ENCODE measurements at regions not wholly inside any gene's neighbourhood (a gene's known extent, or its start where the extent isn't known, plus 50 kb on each side); places are given as distances from the start of the nearest gene placed in this dataset.

DNA sequence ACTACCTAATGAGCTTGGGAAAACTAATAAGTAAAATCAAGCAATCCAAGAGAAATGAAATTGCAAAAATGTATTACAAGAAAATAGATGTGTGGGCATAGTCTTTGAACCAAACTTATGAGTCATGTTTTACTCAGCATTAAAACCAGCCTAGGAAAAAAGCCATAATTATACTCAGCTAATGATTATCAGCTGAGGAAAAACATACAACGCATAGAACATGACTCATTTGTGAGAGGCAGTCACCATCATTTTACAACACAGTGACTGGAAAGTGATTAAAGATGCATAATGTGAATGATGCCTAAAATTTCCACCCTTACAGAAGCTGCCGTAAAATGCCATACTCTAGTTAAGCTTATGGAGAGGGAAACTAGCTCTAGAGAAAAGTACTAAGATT lies 238.0 kb upstream of the EOMES start:
- no peak overlapping the region for H3K4me3 ChIP-seq (ENCODE audit: low read depth, low read length)
- DNase-seq (ENCODE audit: low read depth) = no peak
- TF ChIP-seq, protein P1, sequence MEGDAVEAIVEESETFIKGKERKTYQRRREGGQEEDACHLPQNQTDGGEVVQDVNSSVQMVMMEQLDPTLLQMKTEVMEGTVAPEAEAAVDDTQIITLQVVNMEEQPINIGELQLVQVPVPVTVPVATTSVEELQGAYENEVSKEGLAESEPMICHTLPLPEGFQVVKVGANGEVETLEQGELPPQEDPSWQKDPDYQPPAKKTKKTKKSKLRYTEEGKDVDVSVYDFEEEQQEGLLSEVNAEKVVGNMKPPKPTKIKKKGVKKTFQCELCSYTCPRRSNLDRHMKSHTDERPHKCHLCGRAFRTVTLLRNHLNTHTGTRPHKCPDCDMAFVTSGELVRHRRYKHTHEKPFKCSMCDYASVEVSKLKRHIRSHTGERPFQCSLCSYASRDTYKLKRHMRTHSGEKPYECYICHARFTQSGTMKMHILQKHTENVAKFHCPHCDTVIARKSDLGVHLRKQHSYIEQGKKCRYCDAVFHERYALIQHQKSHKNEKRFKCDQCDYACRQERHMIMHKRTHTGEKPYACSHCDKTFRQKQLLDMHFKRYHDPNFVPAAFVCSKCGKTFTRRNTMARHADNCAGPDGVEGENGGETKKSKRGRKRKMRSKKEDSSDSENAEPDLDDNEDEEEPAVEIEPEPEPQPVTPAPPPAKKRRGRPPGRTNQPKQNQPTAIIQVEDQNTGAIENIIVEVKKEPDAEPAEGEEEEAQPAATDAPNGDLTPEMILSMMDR (IDR thresholded peaks at IDR 0.05; ENCODE audit: insufficient read depth, low read depth, low read length) = no peak

DNA sequence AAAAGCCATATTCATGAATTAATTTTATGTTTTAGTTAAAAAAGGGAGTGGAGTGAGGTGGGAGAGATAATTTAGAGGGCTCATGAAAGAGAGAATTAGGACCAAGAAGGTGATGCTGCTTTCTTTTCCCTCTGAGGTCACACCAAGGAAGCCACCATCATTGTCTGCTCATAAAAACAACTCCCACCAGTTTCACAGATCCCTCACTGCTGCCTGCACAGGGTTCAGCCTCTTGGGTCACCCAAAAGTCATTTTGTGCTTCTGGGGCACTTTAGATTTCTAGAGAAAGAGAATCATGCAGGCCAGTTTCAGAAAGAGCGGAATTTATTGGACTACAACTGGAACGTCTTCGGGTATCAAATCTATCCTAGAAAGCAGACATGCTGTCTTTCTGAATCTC lies 241.4 kb upstream of the EOMES start:
- TF ChIP-seq, protein P1 (IDR thresholded peaks at IDR 0.05; ENCODE audit: insufficient read depth, low read depth, low read length) = no peak
- no peak overlapping the region for H3K4me3 ChIP-seq (ENCODE audit: low read depth, low read length)
- DNase-seq (ENCODE audit: low read depth) = no peak

DNA sequence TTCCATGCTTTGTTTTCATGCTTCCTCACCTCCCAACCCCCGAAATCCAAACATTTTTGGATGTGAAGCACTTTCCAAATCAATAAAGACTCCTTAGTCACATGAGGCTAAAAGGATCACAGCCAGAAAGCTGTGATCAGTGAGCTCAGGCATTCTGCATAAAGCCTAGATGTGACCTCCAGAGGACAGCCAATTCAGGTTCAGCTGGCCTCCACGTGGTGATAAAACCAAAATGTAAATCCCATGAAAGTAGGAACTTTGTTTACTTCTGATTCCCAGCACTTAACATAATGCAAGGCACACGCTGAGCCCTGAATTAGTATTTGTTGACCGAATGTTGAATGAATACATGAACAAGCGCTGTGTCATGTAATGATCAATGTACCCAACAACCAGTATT lies 249.5 kb upstream of the EOMES start:
- TF ChIP-seq, protein P1 (IDR thresholded peaks at IDR 0.05; ENCODE audit: insufficient read depth, low read depth, low read length) = no peak

DNA sequence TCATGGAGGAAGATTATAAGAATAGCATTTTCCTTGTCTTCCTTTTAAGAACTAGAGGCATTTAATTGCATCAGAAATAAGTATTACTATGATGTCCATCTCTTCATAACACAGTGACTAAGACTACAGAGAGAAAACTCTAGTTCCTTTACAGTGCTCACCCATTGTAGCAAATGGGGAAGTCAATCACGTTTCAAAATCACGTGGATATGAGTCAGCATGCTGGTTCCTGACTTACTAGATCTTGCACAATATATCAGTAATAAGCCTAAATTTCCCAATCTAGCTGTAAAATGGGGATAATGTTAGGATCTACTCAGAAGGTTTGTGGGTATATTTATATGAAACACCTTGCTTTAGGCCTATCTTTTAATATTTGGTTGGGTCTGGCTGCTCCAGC lies 254.8 kb upstream of the EOMES start:
- TF ChIP-seq, protein P1 (IDR thresholded peaks at IDR 0.05; ENCODE audit: insufficient read depth, low read depth, low read length) = no peak
- no peak overlapping the region for H3K4me3 ChIP-seq (ENCODE audit: low read depth, low read length)
- peak; percentile 5 for DNase-seq (ENCODE audit: low read depth)

More for the DNA sequence above, 249.5 kb upstream of the EOMES start:
- no peak for DNase-seq (ENCODE audit: low read depth)
- H3K4me3 ChIP-seq (ENCODE audit: low read depth, low read length) = no peak overlapping the region

DNA sequence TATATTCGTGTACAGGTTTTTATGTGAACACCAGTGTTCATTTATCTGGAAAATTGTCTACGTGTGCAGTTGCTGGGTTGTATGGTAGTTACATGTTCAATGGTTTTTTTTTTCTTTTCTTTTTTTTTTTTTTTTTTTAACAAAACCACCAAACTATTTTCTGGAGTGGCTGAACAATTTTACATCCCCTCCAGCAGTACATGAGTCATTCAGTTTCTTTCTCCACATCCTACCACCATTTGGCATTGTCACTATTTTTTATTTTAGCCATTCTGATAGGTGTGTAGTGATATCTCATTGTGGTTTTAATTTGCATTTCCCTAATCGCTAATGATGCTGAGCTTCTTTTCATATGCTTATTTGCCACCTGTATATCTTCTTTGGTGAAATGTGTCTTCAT lies 256.3 kb upstream of the EOMES start:
- TF ChIP-seq, protein P1 (IDR thresholded peaks at IDR 0.05; ENCODE audit: insufficient read depth, low read depth, low read length) = no peak
- DNase-seq (ENCODE audit: low read depth) = no peak
- no peak overlapping the region for H3K4me3 ChIP-seq (ENCODE audit: low read depth, low read length)

DNA sequence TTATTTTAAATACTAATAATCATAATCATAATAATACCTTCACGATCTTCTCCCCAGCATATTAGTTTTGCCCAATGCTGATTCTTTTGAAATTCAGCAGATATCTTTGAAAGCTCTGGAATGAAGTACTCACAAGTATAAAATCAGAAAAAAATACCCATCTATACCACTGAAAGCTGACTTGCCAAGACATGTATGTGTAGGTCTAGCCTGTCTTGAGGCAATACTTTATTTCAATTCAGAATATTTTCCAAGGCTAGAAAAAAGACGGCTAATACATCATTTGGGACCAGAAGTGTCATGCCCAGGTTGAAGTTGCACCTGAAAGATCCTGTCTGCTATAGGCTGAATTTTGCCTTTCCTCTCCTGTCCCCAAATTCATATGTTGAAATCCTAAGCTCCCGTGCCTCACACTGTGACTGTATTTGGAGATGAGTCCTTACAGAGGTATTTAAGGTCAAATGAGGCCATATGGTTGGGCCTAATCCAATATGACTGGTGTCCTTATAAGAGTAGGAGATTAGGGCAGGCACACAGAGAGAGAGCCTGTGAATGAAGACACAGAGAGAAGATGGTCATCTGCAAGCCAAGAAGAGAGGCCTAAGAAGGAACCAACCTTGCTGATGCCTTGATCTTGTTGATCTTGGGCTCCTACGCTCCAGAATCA lies 255.9 kb upstream of the CMC1 start:
- TF ChIP-seq, protein P1 (IDR thresholded peaks at IDR 0.05; ENCODE audit: insufficient read depth, low read depth, low read length) = no peak
- no peak overlapping the region for H3K4me3 ChIP-seq (ENCODE audit: low read depth, low read length)
- DNase-seq (ENCODE audit: low read depth) = no peak

Measured in fibroblast of villous mesenchyme (primary cell).